Hypothalamus (tissue), 51 donors: ENCODE measurements at regions not wholly inside any gene's neighbourhood (a gene's known extent, or its start where the extent isn't known, plus 50 kb on each side); places are given as distances from the start of the nearest gene placed in this dataset.

Source experiments
- DNase-seq, 51 donors: peaks; one replicate each; lab custom pipeline; 2025; lab: John Stamatoyannopoulos, UW

DNA sequence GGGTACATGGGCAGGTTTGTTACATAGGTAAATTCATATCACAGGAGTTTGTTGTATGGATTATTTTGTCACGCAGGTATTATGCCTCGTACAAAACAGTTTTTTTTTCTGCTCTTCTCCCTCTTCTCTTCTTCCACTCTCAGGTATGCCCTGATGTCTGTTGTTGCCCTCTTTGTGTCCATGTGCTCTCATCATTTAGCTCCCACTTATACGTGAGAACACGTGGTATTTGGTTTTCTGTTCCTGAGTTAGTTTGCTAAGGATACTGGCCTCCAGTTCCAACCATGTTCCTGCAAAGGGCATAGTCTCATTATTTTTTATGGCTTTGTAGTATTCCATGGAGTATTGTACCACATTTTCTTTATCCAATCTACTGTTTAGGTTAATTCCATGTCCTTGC is 65.7 kb downstream of the UNC5CL start:
- DNase-seq = no peak

DNA sequence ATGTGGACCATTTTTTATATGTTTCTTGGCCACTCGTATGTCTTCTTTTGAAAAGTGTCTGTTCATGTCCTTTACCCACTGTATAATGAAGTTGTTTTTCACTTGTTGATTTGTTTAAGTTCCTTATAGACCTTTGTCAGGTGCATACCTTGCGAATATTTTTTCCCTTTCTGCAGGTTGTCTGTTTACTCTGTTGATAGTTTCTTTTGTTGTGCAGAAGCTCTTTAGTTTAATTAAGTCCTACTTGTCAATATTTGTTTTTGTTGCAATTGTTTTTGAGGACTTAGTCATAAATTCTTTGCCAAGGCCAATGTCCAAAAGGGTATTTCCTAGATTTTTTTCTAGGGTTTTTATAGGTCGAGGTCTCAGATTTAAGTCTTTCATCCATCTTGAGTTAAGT is 66.2 kb downstream of the UNC5CL start:
- no peak for DNase-seq

DNA sequence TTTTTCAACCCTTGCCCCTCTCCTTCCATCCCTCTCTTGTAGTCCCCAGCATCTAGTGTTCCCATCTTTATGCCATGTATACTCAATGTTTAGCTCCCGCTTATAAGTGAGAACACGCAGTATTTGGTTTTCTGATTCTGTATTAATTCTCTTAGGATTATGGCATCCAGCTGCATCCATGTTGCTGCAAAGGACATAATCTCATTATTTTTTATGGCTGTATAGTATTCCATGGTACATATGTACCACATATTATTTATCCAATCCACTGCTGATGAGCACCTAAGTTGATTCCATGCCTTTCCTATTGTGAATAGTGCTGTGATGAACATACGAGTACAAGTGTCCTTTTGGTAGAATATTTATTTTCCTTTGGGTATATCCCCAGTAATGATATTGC is 66.8 kb downstream of the UNC5CL start:
- DNase-seq = no peak

DNA sequence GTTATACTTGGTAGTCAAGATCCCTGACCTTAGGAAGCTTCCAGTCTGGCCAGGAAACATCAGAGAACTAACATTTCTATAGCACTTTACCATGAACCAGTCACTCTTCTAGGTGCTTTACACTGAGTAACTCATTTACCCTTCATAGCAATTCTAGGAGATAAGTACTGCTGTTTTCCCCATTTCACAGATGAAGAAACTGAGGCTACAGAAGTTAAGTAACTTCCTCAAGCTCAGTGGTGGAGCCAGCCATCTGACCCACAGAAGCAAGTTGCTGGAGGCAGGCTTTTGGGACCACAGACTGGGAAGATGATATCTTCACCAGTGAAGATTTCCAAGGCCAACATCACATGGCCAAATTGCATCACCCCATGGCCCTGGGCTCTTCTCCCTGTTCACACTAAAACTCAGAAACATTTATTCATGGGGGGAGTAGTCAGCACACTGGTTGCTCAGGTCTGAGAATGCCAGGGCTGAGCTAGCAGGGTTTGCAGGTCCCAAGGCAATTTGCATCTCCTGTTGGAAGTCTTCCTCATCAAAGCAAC is 70.3 kb downstream of the UNC5CL start:
- DNase-seq = no peak

DNA sequence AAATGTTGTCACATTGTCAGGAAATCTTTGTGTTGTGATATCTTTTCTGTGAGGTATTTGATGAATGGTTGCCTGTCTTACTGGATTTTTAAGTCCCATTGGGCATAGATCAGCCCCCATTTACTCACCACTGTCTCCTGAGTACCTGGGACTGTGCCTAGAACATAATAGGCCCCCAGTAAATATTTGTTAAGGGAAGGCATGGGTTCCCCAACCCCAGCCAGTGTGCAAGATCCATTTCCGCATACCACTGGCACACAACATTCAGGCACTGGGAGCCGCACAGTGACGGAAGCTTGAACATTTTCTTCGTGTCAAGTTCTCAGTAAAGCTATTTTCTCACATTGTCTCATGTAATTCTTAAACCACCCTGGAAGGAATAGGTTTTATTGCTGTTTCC is 72.2 kb downstream of the UNC5CL start:
- DNase-seq = no peak

DNA sequence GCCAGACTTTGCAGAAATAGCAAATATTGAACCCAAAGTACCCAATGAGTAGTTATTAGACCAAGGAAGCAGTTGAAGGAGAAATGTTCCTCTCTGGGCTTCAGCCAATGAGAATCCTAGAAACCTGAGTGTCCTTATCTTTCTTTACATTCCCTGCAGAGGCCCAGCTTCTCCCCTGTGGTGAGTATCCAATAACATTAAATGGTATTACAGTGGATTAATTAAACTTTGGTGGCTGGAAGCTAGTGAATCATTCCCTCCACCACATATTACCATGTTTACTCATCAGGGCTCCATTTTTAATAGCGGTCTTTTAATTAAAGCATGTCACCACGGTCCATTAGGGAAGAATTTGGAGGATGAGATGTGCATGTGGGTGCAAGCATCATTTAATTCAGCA is 74.0 kb downstream of the UNC5CL start:
- no peak for DNase-seq

DNA sequence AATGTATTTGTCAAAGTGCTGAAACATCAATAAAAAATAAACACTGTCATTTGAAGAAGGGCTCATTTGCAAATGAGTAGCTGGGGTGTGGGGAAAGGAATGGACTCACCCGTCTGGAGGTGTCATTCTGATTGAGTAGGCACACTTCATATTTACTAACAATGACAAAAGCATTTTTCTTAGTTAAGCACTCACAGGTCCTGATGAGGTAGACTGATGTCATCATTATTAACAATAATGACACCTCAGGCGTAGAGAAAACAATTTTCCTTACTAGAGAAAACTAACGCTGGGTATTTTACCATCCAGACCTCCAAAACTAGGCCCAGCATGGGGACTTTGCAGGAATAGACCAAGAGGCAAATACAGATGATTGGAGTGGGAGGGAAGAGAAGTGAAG is 76.0 kb downstream of the UNC5CL start:
- no peak for DNase-seq

DNA sequence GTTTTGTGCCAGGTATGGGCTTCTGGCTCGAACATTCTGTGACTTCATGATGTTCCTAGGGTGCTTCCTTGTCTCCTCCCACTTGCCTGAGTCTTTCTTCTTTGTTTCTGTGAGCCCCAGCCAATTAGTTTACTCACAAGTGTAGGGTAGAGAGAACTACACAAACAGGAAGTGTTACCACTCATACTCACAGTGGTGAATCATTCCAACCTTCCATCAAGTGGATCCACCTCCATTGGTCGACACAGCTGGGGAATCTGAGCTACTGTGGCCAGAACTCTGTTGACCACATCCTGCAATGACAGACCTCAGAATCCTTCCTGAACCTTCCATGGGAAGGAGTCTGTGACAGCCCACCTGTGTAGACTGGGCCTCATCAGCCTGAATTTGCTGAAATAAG is 76.8 kb downstream of the UNC5CL start:
- no peak for DNase-seq

DNA sequence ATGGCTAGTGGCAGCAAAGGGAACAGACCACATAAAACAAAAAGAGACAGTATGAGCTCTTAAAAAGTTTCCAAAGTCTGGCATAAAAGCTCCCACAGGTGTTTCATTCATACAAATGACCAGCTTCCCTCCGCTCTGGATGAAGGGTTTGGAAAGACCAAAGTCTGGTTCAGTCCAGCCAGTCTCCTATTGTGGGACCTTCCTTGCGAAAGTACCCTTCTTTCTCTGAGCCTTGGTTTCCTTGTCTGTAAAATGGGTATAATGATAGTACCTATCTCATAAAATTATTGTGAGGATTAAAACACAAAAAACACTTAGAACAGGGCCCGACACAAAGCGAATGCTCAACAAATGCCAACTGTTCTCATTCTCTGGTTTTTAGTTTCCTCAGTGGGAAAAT is 77.2 kb downstream of the UNC5CL start:
- DNase-seq = no peak

DNA sequence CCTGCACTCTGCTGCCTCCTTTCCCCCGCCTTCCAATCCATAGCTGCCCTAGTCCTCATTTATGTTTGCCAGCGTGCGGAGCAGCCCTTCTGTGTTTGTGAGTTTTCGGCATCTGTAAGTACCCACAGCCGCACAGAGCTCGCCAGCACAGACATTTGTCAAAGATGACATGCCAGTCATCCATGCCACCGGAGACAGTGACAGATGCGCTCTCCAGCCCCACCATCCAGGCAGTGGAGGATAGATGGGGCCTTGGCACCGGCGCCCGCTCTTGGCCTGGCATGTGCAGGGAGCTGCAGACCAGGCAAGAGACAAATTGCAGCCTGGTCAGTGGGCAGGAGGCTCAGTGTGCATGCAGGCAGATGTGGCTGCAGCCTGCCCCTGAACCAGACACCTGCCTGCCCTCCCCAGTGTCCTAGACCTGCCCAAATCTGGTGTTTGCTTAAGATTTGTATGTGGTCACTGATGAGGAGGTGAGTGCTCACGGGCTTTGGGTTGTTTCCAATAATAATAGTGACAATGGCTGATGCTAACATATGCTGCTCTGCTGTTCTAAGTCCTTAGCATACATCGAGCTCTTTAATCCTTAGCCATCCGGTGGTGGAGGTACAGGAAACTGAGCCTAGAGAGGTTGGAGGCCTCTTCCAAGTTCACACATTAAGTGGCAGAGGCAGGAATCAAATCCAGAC is 78.1 kb downstream of the UNC5CL start:
- DNase-seq = no peak

DNA sequence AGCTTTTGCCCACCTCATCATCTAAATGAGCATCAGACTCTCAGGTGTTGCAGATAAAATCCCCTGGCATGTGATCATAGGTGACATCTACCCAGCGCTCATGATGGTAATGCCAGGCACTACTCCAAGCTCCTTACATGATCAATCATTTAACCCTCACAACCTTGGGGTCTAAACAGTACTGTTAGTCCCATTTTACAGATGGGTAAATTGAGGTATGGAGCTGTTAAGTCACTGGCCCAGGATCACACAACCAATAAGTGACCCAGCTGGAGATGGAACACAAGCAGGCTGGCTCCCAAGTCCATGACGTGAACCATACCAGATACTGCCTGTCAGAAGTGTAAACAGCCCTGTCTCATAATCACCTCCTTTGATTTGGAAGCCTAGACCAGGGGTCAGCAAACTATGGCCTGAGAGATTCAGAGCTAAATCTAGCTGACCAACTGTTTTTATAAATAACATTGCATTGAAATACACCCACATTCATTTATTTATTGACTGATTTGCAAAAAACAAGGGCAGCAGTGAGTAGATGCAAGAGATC is 79.2 kb downstream of the UNC5CL start:
- DNase-seq = no peak

DNA sequence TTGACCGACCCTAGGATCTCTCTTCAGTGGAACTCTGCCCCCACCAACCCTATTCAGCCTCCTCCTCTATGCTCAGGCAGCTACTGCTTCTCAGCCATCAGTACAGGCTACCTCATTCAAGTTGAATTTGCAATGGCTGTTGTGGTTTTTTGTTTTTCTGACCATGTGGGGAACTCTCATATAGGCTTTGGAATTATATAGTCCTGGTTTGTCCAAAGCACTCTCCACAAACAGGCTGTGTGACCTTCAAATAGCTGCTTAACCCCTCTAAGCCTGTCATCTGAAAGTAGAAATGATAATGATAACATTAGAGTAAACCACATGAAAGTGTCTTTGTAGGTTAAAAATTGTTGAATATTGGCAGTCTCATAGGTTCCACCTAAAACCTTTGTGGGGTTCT is 80.3 kb downstream of the UNC5CL start:
- no peak for DNase-seq

DNA sequence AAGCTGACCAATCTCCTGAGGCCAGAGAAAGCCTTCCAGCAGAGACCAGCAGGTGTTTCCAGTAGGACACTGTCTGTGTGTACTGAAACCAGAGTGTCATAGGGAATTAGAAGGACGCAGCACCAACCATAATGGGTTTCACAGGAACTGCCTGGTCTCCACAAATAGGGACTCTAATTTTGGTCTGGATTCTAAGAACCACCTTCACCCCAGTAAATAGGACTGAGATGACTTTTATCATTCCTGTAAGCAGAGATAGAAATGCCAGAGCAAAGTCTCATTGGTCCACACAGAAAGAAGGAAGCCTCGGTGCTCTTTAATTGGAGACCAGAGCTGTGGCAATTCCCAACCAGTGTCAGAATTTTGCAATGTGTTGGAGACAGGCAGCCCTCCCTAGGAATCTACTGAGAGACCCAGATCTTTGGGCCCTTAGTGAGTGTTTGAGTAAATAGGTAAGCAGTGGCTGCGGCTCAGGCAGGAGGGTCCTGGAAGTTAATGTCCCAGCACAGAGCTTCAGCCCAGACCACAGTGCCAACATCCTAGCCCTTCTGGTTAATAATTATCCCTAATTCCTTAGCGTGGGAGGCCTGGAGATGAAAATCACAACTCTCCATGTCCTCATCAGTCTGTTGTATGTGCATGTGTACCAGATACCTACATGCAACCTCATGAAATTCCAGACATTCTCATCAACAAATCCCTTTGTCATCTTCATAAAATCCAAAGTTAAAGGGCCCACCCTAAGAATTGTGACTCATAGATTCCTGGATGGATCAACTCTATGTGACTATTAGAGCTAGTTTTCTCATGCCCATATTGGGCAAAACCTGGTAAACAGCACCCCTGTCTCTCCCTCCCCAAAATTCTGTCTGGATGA is 81.2 kb downstream of the UNC5CL start:
- no peak for DNase-seq

DNA sequence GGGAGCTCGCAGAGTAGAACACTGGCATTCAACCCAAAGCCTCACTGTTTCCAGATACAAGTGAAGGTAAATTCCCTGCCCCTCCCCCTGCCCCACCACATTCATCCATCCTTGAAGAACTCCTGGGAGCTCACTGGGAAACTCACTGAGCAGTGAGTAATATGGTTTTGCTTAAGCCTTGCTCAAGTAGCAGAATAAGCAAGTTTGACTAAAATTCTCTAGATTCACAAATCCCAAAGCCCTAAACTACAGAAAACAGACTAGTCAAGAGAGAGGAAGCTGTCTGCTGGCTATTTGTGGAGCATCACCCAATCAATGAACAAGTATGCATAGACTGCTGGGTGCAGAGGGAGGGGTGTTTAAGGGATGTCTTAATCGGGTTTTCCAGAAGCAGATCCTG is 82.1 kb downstream of the UNC5CL start:
- no peak for DNase-seq

DNA sequence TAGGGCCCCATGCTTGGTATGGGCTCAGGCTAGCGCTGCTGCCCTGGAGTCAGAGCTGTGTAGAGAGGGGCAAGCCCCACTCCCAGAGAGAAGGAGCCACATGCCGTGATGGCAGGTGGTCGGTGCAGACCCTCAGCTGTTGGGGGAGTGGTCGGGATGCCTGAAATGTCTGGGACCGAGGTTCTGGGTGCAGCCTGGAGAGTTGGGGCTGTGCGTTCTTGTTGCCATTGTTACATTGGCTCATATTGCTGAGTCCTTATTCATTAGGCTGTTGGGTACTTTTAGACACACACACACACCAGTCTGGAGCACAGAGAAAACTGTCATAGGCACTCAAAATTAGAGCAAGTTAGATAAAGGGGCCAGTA is 83.9 kb downstream of the UNC5CL start:
- DNase-seq = no peak

DNA sequence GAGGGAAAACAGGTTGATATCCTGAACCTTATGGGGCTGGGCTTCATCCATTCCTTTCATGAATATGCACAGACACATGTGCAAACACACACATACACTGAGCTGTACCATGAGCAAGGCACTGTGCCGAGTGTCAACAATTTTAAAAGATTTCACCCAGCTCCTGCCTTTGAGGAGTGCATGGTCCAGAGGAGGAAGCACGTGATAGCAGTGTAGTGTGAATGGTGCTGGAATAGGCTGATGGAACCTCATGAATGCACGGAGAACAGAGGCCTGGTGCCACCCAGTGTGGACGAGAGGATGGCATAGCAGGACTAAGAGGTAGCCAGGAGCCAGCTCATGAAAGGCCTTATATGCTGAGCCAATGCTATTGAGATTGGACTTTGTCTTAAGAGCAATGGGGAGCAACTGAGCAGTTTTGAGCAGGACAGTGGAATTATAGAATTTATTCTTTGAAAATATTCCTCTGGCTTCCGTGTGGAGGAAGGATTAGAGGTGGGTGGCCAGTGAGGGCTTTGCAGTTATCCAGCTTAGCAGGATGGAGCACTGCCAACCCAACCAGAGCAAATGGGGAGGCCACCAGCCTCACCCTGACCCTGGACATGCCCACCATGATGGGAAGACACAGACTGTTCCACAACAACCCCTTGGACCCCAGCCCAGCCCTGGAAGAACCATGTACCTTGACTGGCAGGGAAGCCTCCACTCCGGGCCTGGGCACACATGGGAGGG is 84.4 kb downstream of the UNC5CL start:
- DNase-seq = no peak

DNA sequence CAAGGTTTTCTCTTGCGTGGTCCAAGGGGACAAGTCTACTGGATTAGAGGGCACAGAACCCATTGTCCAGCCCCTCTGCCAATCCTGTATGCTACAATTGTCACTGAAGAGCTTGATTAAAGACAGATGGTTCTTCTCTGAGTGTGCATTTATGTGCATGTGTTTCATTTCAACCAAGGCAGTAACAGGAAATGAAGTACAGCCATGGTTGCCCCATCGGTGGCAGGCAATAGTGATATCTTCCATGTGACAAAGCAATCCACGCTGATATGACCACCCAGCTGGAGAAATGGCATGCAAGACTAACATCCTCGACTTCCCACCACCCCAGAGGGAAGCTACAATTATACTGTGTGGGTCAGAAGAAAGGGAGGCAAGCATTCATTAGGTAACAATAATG is 85.5 kb downstream of the UNC5CL start:
- no peak for DNase-seq

DNA sequence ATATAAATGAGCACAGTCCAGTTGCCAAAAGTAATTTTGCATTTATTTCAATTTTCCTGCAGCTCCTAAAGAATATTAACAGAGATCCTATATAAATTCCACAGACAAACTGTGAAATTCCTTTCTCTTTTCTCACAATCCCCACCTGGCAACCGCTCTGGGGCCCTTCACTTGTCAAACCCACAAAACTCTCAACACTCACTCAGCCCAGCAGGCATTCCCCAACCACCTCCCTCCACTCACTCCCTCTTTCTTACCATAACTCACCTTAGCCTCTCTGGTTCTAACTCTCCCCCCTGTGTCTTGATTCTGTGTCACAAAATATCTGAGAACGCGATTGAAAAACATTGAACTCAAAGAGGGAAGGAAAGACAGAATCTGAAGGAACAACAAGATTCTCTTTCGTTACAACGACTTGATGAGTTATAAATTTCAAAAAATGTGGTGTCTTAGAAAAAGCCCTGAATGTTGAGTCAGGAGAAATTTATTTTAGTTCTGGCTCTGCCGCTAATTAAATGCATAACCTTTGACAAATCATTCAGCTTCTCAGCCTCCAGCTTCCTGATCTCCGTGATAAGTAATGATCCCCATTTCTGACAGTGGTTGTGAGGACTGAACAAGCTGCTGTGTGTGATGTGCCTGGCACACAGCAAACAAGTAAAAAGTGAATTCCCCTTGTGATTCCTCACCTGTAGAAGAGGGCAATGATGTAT is 87.9 kb downstream of the UNC5CL start:
- DNase-seq = no peak

DNA sequence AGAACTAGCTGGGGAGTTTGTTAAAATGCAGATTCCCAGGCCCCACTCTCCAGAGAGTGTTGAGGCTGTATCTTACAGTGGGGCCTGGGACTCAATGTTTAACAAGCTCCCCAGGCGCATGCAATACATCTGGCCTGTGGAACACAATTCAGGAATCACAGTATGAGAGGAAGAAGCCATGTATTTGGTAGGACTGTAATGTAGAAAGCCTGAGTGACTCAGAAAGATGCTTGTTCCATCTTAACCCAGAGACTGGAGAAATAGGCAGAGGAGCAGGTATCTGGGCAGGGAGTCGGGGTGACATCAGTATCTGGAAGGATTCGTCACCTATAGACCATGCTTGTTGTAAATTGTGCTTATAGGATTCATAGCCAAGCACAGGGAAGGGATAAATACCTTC is 90.5 kb downstream of the UNC5CL start:
- no peak for DNase-seq

DNA sequence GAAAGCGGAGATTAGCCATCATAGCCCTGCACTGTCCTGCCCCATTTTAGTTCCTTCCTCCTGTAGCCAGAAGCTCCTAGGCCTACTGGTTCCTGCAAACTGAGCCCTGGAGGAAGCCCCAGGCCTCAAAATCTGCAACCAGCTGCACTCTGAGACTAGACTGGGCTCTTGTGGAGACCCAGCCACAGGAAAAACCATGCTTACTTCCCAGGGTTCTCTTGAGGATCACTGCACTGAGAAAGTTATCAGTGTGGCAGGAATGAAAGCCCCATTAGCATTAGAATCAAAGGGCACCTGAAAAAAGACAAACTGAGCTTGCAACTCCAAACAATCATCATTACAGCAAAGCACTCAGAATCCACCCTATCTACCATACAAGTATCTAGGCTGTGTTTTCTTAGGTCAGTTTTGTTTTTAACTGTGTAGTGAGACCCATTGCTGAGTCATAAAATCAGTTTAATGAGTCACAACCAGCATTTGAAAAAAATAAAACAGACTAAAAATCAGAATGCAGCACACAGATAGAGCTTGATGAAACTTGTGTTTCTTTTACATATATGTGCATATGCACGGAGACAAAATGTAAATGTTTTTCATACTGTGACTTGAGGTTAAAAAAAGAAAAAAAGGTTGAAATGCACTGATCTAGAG is 91.0 kb downstream of the UNC5CL start:
- DNase-seq = no peak
